ENCODE measurements at regions not wholly inside any gene's neighbourhood (a gene's known extent, or its start where the extent isn't known, plus 50 kb on each side); places are given as distances from the start of the nearest gene placed in this dataset.

DNA sequence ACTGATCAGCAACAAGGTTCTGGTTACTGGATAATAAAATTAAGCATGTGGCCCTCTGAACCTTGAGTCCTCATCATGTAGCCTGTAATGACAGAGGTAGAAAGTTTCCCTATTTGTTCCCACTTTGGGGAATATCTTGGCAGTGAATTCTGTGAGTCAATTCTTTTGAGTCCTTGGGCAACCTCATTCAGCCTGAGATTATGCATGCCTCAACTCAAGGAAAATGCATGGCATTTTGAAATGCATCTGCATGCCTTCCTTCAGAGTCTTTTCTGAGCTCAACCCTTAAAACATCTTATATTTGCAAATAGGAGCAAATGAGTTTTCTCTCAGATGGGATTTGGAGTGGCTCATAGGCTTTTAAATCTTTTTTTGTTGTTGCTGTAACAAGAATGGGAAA is 218.1 kb upstream of the CD180 start:
- TF ChIP-seq, protein P1, sequence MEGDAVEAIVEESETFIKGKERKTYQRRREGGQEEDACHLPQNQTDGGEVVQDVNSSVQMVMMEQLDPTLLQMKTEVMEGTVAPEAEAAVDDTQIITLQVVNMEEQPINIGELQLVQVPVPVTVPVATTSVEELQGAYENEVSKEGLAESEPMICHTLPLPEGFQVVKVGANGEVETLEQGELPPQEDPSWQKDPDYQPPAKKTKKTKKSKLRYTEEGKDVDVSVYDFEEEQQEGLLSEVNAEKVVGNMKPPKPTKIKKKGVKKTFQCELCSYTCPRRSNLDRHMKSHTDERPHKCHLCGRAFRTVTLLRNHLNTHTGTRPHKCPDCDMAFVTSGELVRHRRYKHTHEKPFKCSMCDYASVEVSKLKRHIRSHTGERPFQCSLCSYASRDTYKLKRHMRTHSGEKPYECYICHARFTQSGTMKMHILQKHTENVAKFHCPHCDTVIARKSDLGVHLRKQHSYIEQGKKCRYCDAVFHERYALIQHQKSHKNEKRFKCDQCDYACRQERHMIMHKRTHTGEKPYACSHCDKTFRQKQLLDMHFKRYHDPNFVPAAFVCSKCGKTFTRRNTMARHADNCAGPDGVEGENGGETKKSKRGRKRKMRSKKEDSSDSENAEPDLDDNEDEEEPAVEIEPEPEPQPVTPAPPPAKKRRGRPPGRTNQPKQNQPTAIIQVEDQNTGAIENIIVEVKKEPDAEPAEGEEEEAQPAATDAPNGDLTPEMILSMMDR (IDR thresholded peaks at IDR 0.05; ENCODE audit: low read depth, low read length), result no peak
- H3K4me3 ChIP-seq (ENCODE audit: low read depth, low read length), result no peak overlapping the region

DNA sequence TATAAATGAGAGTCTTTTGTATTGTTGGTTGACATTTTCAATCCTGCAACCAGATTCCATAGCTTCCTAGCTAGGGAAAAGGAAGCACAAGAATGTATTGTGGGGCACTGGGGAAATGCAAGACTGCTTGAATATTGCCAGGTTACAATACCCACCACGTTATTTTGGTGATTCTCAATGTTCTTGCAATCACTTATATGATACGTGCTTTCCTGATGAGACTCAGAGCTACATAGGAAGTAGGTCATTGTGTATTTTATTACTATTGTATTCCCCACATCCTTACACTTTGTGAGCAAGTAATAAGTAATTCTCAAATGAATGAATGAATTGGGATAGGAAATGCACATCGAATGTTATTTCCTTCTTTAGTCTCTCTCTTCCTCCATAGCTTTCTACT is 217.1 kb upstream of the CD180 start:
- no peak overlapping the region for H3K4me3 ChIP-seq (ENCODE audit: low read depth, low read length)
- TF ChIP-seq, protein P1 (IDR thresholded peaks at IDR 0.05; ENCODE audit: low read depth, low read length), result no peak

DNA sequence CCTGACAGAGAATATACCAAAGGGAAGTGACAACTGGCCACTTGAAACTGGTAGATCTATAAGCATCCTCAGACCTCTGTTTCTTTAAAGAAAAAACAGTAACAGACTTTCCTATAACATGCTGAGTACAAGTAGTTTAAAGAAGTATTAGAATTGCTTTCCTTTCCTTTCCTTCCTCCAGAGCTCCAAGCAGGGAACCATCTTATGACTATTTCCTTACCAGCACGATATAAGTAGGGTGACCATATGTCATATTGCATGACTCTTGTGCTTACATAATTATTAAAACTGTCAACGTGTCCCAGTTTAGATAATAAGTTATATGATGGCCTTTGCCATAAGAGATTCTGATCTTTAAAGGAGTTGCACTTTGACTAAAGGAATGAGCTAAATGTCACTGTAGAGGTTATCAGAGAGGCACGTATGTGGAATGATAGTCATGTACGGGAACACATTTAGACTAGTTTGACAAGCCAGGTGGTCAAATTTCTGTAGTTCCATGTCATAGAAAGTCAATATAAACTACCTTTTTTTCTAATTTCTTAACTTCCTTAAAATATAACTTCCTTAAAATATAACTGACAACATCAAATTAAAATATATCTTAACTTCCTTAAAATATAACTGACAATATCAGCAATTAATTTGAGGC is 212.7 kb upstream of the CD180 start:
- TF ChIP-seq, protein P1 (IDR thresholded peaks at IDR 0.05; ENCODE audit: low read depth, low read length), result no peak
- H3K4me3 ChIP-seq (ENCODE audit: low read depth, low read length), result no peak overlapping the region

DNA sequence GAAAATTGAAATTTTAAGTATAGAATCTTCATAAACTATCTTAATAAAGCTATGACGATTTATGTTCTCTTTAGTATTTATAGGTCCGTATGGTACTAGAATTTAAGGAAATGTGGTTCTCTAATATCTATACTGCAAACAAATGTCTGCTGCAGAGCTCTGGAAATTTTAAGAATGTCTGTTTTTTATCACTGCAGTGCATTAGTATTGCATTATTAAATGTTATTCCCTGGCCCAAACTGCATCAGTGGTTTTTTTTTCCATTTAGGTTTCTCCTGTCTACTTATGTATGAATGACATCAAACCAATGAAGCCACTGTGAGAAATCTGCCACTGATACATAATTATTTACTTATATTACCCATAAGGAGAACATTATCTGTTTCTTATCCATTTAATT is 211.4 kb upstream of the CD180 start:
- TF ChIP-seq, protein P1 (IDR thresholded peaks at IDR 0.05; ENCODE audit: low read depth, low read length), result no peak
- H3K4me3 ChIP-seq (ENCODE audit: low read depth, low read length), result no peak overlapping the region

DNA sequence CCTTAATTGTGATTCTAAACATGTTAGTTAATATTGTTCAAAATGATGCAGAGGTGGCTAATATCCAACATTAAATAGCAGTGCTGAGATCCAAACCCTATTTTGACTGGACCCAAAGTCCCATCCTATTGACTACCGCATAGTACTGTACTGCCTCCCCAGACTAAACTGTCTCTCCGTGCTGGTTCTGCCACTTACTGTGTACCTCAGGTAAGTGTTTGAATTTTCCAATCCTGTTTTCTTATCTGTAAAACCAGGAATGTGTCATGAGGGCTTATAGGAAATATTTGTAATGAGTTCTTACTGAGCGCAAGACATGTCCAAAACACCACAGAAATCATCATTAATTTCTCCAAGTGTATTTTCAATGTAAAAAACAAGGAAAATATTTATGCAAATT is 209.2 kb upstream of the CD180 start:
- H3K4me3 ChIP-seq (ENCODE audit: low read depth, low read length), result no peak overlapping the region
- TF ChIP-seq, protein P1 (IDR thresholded peaks at IDR 0.05; ENCODE audit: low read depth, low read length), result no peak

DNA sequence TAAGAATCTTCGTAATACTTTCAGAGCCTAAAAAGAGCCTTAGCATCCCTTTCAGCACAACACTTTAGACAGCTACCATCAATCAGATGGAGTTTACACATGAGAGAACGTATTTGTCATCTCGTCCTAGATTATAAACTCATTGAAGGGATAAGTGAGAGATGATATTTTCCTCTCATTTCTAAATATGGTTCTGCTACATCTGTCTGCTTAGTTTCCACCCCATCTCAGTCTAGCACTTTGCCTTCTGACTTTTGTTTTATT is 208.4 kb upstream of the CD180 start:
- TF ChIP-seq, protein P1 (IDR thresholded peaks at IDR 0.05; ENCODE audit: low read depth, low read length), result no peak

DNA sequence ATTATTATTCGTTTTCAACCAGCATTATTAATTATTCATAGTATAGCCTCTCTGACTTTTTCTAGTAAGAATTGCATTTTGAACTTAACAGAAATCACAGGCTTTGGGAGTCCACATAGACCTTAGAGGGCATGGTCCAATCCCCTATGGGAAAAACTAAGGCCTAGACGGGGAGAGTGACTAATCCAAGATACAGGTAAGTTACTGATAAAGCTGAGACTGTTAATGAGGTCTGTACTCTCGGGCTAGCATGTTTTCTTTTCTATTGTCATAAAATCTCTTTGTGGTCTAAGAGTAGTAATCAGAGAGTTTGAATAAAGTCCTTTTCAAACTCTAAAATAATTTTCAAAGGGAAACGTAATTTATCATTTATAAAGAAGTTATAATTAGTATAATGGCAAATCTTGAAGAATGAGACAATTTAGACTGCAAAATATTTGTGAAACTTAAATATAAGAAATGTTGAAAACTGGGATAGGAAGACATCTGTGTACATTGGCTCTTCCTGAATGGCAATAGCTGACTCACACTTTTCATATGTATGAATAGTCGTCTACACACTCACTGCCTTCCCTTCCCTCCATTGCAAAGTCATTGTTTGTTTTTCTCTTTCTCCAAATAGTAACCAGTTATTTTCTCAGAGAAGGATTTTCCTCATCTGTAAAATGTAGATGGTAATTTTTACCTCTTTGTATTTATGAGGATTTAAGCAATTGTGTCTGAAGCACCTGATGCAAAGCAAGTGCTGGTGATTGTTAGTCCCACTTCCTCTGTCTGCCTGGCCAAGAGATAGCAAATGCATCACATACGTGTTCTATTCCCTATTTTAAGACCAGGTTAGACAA is 207.9 kb upstream of the CD180 start:
- TF ChIP-seq, protein P1 (IDR thresholded peaks at IDR 0.05; ENCODE audit: low read depth, low read length), result no peak
- H3K4me3 ChIP-seq (ENCODE audit: low read depth, low read length), result no peak overlapping the region

More for the DNA sequence above, 208.4 kb upstream of the CD180 start:
- no peak overlapping the region for H3K4me3 ChIP-seq (ENCODE audit: low read depth, low read length)
